GM18907 (cell line): ENCODE measurements at regions not wholly inside any gene's neighbourhood (a gene's known extent, or its start where the extent isn't known, plus 50 kb on each side); places are given as distances from the start of the nearest gene placed in this dataset.

Experiments used
- ATAC-seq: cut with Tn5 transposase; IDR thresholded peaks from one replicate; pipeline ENCODE4 v1.9.1; 2021; ENCODE audit warnings: mild to moderate bottlenecking, moderate library complexity; ENCODE audit not compliant: unreplicated experiment

DNA sequence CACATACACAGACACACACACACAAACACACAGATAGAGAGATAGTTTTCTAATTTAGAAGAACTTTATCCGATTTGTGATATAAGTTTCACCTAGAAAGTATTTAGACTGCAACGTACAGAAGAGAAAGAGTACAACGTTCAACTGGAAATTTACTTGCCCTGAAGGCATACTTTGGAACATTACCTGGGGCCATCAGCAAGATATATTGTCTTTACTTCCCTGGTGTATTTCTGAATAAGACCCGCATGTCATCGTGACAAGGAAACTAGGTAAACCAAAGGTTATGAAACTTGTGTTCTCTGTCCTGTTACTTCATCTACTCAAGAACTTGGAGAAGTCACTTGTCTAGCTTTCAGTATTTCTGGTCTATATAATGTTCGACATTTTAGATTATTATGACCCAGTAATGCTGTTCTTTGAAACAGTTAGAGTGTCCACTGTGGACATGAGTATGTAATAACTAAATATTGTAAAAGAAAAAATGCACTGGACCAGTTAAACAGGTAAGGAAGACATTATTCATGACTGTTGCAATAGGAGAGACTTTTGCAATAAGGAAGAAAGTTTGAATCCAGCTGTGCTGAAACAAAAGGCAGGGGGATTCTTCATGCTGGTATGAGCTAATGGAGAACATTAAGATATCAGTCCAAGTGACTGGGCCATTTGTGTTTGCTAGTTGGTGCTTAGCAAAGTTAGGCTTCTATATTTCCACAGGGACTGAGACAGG is 1791.1 kb downstream of the MAT2B start:
- no peak for ATAC-seq

DNA sequence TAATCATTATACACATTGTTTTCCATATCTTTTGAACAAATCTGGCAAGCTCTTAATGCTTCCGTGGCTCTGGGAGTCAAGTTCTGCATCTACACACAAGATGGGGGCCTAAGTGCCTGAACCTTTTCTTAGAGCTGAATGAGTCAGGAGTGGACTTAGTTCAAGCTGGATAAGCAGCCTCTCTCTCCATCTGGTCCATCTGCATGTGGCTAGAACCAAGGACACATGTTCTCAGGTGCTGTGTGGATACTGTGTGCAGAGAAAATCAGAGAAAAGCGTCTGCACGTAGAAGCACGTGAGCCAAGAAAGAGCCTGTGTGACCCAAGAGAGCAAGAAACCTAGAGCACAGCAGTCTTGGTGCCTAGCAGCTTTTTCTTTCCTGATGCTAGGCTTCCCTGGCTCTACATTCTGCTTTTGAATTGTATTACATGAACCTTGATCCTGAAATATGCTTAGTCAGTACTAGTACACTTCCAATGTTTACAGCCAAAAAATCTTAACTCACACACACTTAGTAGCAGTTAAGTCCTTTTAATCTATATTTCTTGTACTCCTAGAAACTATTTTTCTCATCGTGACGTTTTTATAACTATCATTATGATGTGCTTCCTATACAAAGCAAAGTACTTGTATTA is 1798.9 kb downstream of the MAT2B start:
- ATAC-seq, result no peak

DNA sequence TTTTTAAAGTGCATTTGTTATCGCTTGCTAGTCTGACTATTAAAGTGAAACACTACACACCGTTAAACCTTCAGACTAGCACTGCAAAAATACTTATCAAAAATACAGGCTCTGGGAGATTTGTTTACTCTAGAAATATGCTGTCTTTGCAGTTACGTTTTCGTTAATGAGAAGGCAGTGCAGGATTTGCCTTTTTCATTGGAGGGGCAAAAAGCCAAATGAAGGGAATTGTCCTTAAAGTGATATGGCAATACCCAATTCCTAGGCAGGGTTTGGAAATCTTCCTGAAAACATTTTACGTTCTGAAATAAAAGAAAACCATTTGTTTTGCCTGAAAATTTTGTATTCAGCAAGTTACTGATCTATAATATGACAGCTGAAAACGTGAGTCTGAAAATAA is 1800.2 kb downstream of the MAT2B start:
- no peak for ATAC-seq

DNA sequence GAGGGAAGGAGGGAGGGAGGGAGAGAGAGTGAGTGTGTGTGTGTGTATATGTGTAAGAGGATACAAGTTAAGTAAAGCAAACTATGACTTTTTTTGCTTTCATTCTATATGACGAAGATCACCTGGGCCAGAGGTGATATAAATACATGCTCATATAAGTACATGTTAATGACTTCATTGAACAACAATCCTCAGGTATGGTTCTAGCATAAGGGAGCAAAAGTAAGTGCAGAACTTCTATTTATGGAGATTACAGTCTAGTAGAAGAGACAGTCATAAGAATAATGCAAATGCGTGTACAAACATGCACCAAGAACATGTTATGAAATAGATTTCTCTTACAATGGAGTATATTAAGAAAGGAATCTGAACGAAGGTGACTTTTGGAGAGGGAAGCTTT is 1804.0 kb downstream of the MAT2B start:
- no peak for ATAC-seq

DNA sequence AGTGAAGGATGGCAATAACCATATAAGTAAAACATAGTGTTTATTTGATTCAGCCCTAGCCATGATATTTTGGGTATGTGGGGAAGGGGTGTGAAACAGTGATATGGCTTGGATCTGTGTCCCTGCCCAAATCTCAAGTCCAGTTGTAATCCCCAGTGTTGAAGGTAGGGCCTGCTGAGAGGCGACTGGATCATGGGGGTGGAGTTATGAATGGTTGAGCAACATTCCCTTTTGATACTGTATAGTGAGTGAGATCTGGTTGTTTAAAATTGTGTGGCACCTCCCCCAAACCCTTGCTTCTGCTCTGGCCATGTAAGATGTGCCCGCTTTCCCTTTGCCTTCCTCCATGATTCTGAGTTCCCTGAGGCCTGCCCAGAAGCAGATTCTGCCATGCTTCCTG is 1804.6 kb downstream of the MAT2B start:
- no peak for ATAC-seq

DNA sequence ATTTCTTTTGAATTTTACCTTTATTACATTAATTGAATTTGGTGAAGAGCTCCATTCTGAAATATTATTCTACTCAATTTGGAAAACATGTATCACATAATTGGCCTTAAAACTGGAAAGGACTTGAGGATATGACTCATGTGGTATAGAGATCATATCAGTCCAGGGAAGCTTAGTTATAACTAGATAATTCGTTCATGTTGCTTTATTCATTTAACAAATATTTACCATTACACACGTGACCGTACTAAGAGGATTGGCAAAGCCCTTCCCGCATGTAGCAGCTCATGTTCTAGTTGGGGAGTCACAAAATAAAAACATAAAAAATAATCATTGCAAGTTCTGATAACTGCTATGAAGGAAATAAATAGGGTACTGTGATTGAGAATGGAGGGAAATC is 1816.5 kb downstream of the MAT2B start:
- no peak for ATAC-seq

DNA sequence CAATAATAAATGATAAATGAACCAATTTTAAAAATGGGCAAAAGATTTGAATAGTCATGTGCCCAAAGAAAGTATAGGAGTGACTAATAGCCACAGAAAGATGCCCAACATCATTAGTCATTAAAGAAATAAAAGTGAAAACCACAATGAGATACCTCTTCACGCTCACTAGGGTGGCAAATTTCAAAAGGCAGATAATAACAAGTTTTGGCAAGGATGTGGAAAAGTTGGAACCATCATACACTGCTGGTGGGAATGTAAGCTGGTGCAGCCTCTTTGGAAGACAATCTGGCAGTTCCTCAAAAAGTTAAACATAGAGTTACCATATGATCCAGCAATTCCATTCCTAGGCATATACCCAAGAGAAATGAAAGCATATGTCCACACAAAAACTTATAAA is 1819.8 kb downstream of the MAT2B start:
- no peak for ATAC-seq

DNA sequence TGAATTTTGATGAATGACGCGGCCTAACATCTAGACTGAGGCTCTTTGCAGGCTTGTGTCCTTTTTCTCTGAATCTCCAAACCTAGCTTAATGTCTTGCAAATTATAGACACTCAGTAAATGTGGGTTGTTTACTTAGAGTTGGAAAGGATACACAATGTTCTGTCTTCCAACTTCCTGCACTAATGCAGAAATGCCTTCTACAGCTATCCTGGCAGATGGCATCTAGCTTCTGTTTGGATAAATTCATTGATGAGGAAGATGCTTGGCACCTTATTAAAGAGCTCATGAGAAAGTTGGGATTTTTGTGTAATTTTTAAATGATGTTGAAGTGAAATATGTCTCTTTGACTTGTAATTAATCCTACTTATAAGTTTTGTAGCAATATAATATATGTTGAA is 1822.2 kb downstream of the MAT2B start:
- ATAC-seq, result no peak

DNA sequence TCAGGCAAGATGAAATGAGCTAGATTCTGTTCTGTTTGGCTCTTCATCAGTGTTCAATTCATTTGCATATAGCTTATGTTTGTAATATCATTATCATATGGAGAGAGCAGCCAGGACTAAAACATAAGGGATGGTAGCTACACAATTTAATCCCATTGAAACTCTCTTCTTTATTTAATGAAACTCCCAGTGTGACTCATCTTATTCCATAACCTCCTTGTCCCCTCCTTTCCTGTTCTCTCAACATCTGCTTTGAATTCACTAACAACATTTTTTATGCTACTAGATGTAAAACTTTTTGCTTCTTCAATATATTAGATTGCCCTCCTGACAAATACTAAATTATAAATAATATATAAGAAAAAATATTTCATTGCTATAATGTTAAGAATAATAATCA is 1823.4 kb downstream of the MAT2B start:
- ATAC-seq, result no peak

DNA sequence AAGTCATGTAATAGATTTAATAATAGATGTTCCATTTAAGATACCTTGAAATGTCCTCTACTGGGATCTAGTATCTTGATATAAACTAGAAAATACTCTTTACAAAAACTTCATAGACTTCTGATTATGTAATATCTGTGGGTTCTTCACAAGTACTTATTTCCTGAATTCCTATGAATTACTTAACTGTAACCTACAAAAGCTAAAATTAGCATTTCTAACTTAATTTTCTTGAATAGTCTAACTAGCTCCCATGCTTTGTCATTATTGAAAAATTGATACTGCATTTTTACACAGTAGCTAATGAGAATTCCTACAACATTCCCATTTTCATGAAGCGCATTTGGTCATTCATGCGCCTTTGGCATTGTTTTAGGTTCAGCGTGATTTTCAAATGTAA is 1828.2 kb downstream of the MAT2B start:
- ATAC-seq, result no peak

DNA sequence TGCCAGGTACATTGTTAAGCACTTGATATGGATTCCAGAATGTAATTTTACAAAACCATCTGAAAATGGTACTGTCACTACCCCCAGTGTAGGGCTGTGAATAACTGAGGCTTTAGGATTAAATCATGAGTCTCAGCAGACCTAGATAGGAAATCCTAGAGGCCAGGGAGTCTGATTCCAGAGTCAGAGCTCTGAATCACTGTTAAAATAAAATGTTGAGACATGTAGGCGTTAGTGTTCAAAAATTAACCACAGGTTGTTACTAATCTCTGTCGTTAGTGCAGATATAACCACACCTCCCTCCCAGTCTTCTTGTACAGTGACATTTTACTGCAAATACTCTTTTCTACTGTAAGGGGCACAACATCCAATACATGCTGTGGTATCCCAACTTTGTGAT is 1828.8 kb downstream of the MAT2B start:
- ATAC-seq, result no peak

DNA sequence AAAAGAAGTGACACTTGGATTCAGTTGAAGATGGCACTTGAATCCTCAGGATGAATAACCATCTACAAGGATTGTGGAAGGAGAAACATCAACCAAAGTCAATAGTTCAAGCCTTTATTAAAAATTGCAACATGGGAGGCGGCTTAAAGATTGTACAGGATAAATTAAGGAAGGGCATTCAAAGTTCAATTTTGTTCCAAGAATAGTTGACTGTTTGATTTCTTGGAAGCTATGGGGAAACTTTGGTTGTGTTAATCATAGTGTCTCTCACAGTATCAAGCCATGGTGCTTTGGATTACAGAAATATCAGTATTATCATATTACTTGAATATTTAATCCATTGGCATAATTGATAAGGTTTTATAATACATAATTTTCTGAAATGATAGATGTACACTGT is 1844.3 kb downstream of the MAT2B start:
- ATAC-seq, result no peak

DNA sequence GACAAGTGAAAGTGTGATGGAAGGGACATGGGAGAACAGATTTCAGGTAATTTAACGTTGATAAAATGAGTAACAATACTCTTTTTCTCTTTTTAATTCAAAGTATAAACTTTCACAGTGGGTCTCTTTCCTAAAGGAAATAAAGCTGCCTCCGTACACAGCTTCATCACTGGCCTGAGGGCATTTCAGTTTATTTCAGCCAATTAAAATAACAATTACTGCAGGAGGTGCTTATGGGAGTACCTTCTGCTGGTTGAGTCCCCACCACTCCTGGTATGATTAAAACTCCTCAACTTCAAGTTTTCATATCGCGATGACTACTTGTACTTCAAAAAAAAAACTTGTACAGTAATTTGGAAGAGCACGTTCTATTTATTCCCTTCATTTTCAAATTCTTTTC is 1845.9 kb downstream of the MAT2B start:
- ATAC-seq, result no peak

DNA sequence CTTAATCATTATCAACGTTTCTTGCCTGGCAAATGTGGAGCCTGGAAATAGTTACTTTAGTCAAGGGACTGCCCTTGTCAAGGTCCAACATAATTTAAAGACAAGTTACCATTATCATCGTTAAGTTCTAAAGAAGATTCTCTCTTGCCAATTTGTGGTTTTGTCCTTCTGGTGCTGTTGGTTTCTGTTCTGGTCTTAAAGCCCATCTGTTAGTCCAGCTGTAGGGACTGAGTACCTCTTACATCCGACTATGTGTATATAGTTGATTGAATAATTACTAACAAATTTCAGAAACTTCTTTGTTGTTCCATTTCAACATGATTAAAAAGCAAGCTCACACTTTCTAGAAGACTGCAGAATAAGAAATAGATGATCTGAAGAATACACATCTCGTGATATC is 1854.9 kb downstream of the MAT2B start:
- no peak for ATAC-seq

DNA sequence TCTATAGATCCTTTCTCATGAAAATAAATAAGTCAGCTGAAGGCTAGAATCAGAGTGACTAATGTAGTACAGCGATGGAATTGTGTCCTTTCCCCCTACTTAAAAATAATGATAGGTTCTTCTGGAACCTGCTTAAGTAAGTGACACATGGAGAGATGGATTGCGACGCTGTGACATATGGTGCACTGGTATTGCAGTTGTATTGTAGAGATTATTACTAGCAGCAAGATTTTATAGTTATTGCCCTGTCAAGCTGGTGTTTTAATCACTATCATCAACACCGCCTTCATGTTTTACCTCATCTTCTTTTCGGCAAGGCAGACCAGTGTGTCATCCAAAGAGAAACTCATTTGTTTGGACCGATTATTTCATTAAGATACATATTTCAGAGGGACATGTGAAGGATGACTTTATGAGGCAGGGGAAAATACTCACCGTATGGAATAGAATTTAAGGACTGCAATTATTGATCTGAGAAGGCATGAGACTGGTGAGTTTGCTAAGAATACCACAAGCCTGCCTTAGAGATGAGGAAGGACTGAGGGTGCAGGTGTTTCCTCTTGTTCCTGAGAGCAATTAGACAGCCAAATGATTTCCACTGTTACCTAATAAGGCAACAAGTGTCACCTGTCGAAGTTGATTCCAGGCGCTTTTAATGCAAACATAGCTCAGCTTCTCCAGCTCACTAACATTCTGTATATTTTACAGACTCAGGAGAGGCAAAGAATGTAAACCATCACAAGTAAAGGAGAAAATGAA is 1855.5 kb downstream of the MAT2B start:
- no peak for ATAC-seq

DNA sequence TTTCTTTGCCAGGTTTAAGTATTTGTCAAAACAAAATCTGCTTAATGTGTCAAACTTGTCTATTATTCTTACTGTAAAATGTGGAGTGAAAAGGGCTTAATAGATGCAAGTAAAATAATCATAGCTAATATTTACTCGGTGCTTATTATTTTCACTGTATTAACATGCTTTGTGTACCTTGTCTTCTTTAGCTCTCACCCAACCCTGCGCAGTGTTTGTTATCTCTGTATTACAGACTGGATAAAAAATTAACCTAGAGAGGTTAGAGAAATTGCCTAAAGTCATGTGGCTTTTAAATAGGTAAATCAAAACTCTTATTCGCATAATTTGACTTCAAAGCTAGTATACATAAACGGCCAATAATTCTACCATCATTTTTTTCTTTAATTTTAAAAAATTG is 1864.8 kb downstream of the MAT2B start:
- ATAC-seq, result no peak

DNA sequence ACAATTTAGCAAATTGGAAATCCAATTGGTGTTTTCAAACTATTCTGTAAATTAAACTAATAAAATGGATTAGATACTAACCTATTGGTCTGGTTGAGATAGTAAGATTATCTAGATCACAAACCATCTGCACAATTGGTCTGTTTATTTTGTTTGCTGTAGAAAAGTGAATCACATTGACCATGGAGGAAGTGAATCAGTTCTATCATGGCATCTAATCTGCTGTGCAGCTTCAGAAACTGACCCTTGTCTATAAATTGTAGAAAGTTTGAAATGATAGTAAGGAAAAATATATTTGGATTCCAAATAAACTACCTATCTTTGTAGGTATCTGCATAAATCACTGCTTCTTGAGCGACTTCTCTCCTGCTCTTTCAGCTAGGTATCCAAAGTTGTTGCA is 1865.4 kb downstream of the MAT2B start:
- no peak for ATAC-seq

DNA sequence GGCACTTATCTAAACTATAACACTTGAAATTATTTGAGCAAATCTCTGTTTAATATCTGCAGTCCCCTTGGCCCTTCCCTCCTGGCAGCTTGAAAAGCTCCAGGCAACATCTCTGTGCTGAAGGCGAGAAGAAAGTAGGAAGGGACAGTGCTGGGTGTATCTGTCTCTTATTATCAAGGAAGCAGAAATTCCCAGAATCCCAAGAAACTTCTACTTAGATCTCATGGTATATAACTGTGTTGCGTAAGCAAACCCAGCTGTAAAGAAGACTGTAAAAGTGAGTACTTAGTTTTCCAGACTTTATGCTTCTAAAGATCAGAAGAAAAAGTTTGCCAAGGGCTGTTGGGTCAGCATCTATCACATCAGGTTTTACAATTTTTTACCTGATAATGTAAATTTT is 1869.8 kb downstream of the MAT2B start:
- no peak for ATAC-seq

DNA sequence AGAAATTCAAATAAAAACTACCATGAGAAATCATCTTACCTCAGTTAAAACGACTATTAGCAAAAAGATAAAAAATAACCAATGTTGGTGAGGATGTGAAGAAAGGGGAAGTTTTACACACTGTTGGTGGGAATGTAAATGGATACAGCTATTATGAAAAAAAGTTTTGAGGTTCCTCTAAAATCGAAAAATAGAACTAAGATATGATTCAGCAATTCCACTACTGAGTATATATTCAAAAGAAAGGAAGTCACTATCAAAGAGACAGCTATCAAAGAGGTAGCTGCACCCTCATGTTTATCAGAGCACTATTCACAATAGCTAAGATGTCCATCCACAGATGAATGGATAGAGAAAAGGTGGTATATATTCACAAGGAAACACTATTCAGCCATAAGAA is 1888.4 kb downstream of the MAT2B start:
- ATAC-seq, result no peak

DNA sequence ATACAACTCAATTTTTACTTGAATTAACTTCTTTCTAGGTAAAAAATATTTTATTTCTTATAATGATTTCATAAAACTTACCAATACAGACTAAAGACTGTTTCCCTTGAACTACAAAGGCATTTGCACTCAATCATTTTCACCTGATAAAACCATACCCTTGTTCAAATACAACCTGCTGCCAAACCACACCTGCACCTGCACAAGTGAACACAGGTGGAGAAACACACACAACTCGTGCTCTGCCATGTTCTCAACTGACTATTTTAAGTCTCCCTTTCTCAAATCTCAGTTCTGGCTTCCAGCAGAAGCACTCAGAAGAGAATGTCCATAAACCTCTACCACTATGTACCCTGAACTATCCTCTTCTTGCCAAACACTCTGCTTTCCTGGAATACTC is 1892.1 kb downstream of the MAT2B start:
- ATAC-seq, result no peak

DNA sequence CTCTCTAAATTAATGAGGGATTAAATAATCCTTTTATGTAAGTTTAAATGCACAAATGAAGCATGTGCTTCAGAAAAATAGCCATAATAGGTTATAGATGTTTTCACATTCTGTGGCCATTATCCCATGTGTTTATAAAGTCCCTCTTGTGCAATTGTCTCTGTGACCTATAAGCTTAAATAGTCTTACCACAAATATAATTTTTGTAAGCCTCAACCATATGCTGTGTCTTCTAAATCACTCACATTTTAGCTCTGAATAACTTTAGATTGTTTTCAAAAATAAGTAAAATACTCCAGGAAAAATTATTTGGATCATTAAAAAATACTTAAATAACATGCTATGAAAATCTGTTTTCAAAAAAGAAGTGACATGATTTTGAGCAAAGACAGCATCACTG is 1894.7 kb downstream of the MAT2B start:
- no peak for ATAC-seq

DNA sequence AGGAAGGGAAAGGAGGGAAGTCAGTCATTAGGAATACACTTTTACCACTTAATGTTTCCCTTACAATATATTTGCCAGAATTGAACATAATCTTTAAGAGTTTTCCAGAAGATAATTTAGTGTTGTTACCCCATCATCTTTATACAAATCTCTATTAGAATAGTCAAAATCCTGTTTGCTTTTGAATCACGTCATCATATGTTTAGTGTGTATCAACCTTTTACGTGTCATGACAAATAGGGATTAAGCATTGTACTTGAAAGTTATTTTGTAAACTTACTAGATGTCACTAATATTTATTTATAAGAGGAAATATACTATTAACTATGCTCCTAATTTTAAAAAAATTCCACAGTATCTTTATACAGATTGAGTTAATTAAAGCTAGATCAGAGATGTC is 1899.5 kb downstream of the MAT2B start:
- ATAC-seq, result no peak
